SK-N-SH (cell line): ENCODE measurements at regions not wholly inside any gene's neighbourhood (a gene's known extent, or its start where the extent isn't known, plus 50 kb on each side); places are given as distances from the start of the nearest gene placed in this dataset.

ENCODE experiments used
- CTCF ChIA-PET: fragments of 300-600, 350-600 bp; formaldehyde crosslinking; extraction: SDS; loops from one replicate; lab custom pipeline; 2021; lab: Yijun Ruan, JAX
- POLR2A ChIA-PET: fragments of 350-600 bp; sonication (Branson Sonifier 250); formaldehyde crosslinking; extraction: SDS; loops from one replicate; lab custom pipeline; 2020; ENCODE audit warnings: antibody characterized with exemption, inconsistent platforms; lab: Yijun Ruan, JAX
- DNase-seq: peaks from one replicate; pipeline ENCODE4 v3.0.0; 2012
- H2AFZ ChIP-seq: fragments of 200-600 bp; sonication (generic); 2 replicates; pipeline ENCODE4 v1.8.1; 2016; ENCODE audit warnings: antibody characterized with exemption, mild to moderate bottlenecking, low read depth
- H3F3A ChIP-seq: fragments of 200-600 bp; sonication (generic); replicated peaks from 2 replicates; pipeline ENCODE3; 2016; ENCODE audit warnings: antibody characterized with exemption, mild to moderate bottlenecking; ENCODE audit not compliant: insufficient read depth
- H3K27ac ChIP-seq, 2 experiments: fragments of 200-500 bp in 1 of 2; fragments of 200-600 bp in 1 of 2; sonication (Bioruptor generic) in 1 of 2; sonication (generic), shearing (Covaris generic) in 1 of 2; 2 replicates each; pipeline versions ENCODE4 v1.5.1 to v1.6.1; 2014 to 2016; ENCODE audit warnings: low read depth in 2 of 2, inconsistent platforms in 1 of 2, low read length in 1 of 2, mild to moderate bottlenecking in 1 of 2, mixed read lengths in 1 of 2
- H3K27me3 ChIP-seq: fragments of 200-600 bp; sonication (generic), shearing (Covaris generic); 2 replicates; pipeline ENCODE4 v1.6.1; 2016; ENCODE audit warnings: mixed run types; ENCODE audit not compliant: insufficient read depth
- H3K36me3 ChIP-seq, 2 experiments: fragments of 200-500 bp in 1 of 2; fragments of 200-600 bp in 1 of 2; sonication (Bioruptor generic) in 1 of 2; sonication (generic) in 1 of 2; replicated peaks in 1 of 2; 2 replicates each; pipeline versions ENCODE3 to v1.5.1; 2014 to 2016; ENCODE audit warnings: low read length in 1 of 2, mild to moderate bottlenecking in 1 of 2; ENCODE audit not compliant: insufficient read depth in 2 of 2, control insufficient read depth in 1 of 2
- H3K4me1 ChIP-seq, 2 experiments: fragments of 200-500 bp in 1 of 2; fragments of 200-600 bp in 1 of 2; sonication (Bioruptor generic) in 1 of 2; sonication (generic), shearing (Covaris generic) in 1 of 2; 2 replicates each; pipeline versions ENCODE4 v1.5.1 to v1.6.1; 2014 to 2016; ENCODE audit warnings: low read depth in 1 of 2, low read length in 1 of 2, mixed run types in 1 of 2; ENCODE audit not compliant: insufficient read depth in 2 of 2, control insufficient read depth in 1 of 2
- H3K4me2 ChIP-seq: fragments of 200-600 bp; sonication (generic), shearing (Covaris generic); 2 replicates; pipeline ENCODE4 v1.6.1; 2017; ENCODE audit warnings: mixed run types
- H3K4me3 ChIP-seq, 2 experiments: fragments of 200-500 bp in 1 of 2; fragments of 200-600 bp in 1 of 2; sonication (Bioruptor generic) in 1 of 2; sonication (generic), shearing (Covaris generic) in 1 of 2; 2 replicates each; pipeline versions ENCODE4 v1.5.1 to v1.8.1; 2014 to 2016; ENCODE audit warnings: low read depth in 2 of 2, inconsistent platforms in 1 of 2, low read length in 1 of 2, mild to moderate bottlenecking in 1 of 2, mixed read lengths in 1 of 2, moderate library complexity in 1 of 2
- H3K79me2 ChIP-seq: fragments of 200-600 bp; sonication (generic); 2 replicates; pipeline ENCODE4 v1.8.1; 2017; ENCODE audit warnings: mild to moderate bottlenecking; ENCODE audit not compliant: insufficient read depth
- H3K9ac ChIP-seq: fragments of 200-600 bp; sonication (generic); 2 replicates; pipeline ENCODE4 v1.6.1; 2017; ENCODE audit warnings: mixed run types
- H3K9me2 ChIP-seq: fragments of 200-600 bp; sonication (generic); 2 replicates; pipeline ENCODE4 v1.6.1; 2017; ENCODE audit warnings: mixed run types
- H3K9me3 ChIP-seq: fragments of 200-600 bp; sonication (generic); 2 replicates; pipeline ENCODE4 v1.6.1; 2017; ENCODE audit warnings: mixed run types, mild to moderate bottlenecking, moderate library complexity
- H4K20me1 ChIP-seq: fragments of 200-600 bp; sonication (generic); 2 replicates; pipeline ENCODE4 v1.6.1; 2017; ENCODE audit warnings: mild to moderate bottlenecking, mixed run types; ENCODE audit not compliant: insufficient read depth
- EP300 ChIP-seq, 2 experiments: IDR thresholded peaks; 2 replicates each; pipeline versions ENCODE4 v1.4.0 to v1.6.1; 2012; ENCODE audit warnings: borderline replicate concordance in 1 of 2, low read depth in 1 of 2, low read length in 1 of 2
- FOSL2 ChIP-seq: IDR thresholded peaks from 2 replicates; pipeline ENCODE4 v1.4.0; 2012; ENCODE audit warnings: low read depth, mild to moderate bottlenecking, moderate library complexity, borderline replicate concordance
- GABPA ChIP-seq: IDR thresholded peaks from 2 replicates; pipeline ENCODE4 v1.4.0; 2012; ENCODE audit warnings: low read depth, mild to moderate bottlenecking
- GATA2 ChIP-seq: sonication (generic); formaldehyde crosslinking; IDR thresholded peaks from 2 replicates; pipeline ENCODE4 v1.5.0; 2020; ENCODE audit warnings: mild to moderate bottlenecking, missing genetic modification reagents
- JUND ChIP-seq: IDR thresholded peaks from 2 replicates; pipeline ENCODE4 v1.4.0; 2012
- NRF1 ChIP-seq: IDR thresholded peaks from 2 replicates; pipeline ENCODE4 v1.6.1; 2012; ENCODE audit warnings: low read depth, mild to moderate bottlenecking, low read length
- RAD21 ChIP-seq: IDR thresholded peaks from 2 replicates; pipeline ENCODE4 v1.6.1; 2012; ENCODE audit warnings: mild to moderate bottlenecking, low read length
- RCOR1 ChIP-seq: fragments of 150-350 bp; IDR thresholded peaks from 2 replicates; pipeline ENCODE4 v1.6.1; 2017; ENCODE audit warnings: antibody characterized with exemption, low read length
- RXRA ChIP-seq: IDR thresholded peaks from 2 replicates; pipeline ENCODE4 v1.4.0; 2012; ENCODE audit warnings: low read depth, mild to moderate bottlenecking, borderline replicate concordance
- SIN3A ChIP-seq: IDR thresholded peaks from 2 replicates; pipeline ENCODE4 v1.6.1; 2012; ENCODE audit warnings: low read depth, mild to moderate bottlenecking, low read length, moderate library complexity, borderline replicate concordance
- SMC3 ChIP-seq: IDR thresholded peaks from 2 replicates; pipeline ENCODE4 v1.6.1; 2012; ENCODE audit warnings: low read depth, low read length, improper control_type of control experiment
- TAF1 ChIP-seq: IDR thresholded peaks from 2 replicates; pipeline ENCODE4 v1.6.1; 2012; ENCODE audit warnings: low read depth, mild to moderate bottlenecking, low read length, moderate library complexity, borderline replicate concordance
- TCF12 ChIP-seq: IDR thresholded peaks from 2 replicates; pipeline ENCODE4 v1.4.0; 2012
- WGBS: methylation state at CpG from one replicate; pipeline ENCODE4 v1.1.6; 2017; ENCODE audit warnings: low lambda C conversion rate; 5-methylcytosine and 5-hydroxymethylcytosine counted together
- TF ChIP-seq, protein P1 (sequence below): IDR thresholded peaks from 2 replicates; pipeline ENCODE4 v1.4.0; 2012; ENCODE audit warnings: low read depth, borderline replicate concordance
- TF ChIP-seq, protein P2 (sequence below): IDR thresholded peaks from 2 replicates; pipeline ENCODE4 v1.4.0; 2012; ENCODE audit warnings: low read depth
- TF ChIP-seq, protein P3 (sequence below): fragments of 200-600 bp; sonication (generic); IDR thresholded peaks from 2 replicates; pipeline ENCODE4 v1.6.1; 2017; ENCODE audit warnings: antibody characterized with exemption, mild to moderate bottlenecking, moderate library complexity
- TF ChIP-seq, protein P4 (sequence below): IDR thresholded peaks from 2 replicates; pipeline ENCODE4 v1.4.0; 2012; ENCODE audit warnings: low read depth, borderline replicate concordance
- TF ChIP-seq, protein P5 (sequence below): fragments of 150-350 bp; IDR thresholded peaks from 2 replicates; pipeline ENCODE4 v1.6.1; 2017; ENCODE audit warnings: antibody characterized with exemption, low read length, low read depth, borderline replicate concordance

DNA sequence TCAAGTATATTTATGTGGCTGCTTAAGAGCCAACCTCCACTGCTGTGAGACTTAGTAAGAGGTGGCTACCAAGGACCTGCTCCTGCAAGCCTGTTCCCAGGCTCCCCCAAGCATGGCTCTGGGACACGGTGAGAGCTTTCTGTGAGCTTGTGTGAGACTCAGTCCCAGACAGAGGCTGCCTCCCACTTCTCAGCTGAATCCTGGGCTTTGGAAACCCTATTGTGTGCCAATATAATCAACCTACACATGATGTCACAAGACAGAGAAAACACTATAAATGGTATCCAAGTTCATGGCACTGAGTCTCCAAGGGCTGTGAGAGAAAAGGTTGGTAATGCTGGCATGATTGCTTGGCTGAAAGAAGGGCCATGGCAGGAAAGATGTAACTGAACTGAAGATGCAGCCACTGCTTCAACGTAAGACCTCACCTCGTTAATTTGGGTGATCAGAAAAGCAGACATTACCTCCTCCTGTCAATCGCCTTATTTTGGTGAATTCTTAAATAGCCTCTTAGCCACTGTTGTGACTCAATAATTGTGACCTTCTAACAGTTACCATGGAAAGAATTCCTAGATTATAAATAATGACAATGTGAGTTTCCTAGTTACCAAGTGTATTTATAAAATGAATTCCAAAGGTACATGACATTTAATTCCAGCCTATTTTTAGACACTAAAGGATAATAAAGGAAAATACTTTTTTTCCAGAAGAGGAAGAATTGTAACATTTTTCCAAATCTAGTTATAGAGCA, 332.0 kb downstream of the IRS2 start:
- Histone ChIP-seq H3K36me3 (no peaks in the 10 kb centered on the region), H3F3A (no peaks in the 10 kb centered on the region), H3K27ac (peak overlapping the region in 1 of 2 experiments; percentile 61; a peak in 2 of 4 replicates), H3K4me2 (no peak overlapping the region), H3K9me2 (no peaks in the 10 kb centered on the region), H3K27me3 (no peaks in the 10 kb centered on the region), H3K9ac (peak overlapping the region; percentile 19; the same call in 1 of the 2 replicates), H4K20me1 (no peaks in the 10 kb centered on the region), H3K4me3 (no peak overlapping the region), H3K4me1 (peaks cover 0 to 2% of the 10 kb centered on the region in 2 experiments; a peak in 1 of 4 replicates), H3K79me2 (no peaks in the 10 kb centered on the region), H3K9me3 (no peaks in the 10 kb centered on the region), H2AFZ (no peak overlapping the region)
- ChIA-PET CTCF (interaction anchor here (0.8 kb wide), 1 partner anchor 17 kb away, joined by 3 read pairs; no protein-coding TSS in a partner anchor), POLR2A (no interaction called here)
- WGBS, result 86% methylated on average over 4 of the region's 4 CpGs
- DNase-seq, result no peak
- TF ChIP-seq NRF1, result no peak

DNA sequence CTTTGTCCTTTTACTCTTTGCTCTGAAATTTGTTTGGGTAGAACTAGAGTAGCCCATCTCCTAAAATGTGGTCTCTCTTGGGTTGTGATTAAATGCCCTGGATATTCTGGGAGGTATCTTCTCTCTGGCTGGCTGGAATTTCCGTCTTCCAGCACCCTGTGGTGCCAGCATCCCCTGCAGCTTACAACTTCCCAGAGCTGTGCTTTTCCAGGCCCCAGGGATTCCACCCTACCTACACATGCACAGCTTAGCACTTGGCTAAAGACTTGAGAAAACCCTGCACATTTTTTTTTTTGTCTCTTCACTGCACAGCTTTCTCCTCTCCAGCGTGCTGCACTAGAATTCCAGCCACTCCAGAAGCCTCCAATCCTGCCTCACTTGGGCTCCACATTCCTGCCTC, 334.7 kb downstream of the IRS2 start:
- Histone ChIP-seq H3K79me2 (no peaks in the 10 kb centered on the region), H4K20me1 (no peaks in the 10 kb centered on the region), H3K9ac (no peak overlapping the region), H3K27me3 (no peaks in the 10 kb centered on the region), H3K27ac (no peak overlapping the region), H3F3A (no peaks in the 10 kb centered on the region), H3K36me3 (no peaks in the 10 kb centered on the region), H3K9me3 (no peaks in the 10 kb centered on the region), H3K9me2 (no peaks in the 10 kb centered on the region), H2AFZ (no peak overlapping the region), H3K4me3 (no peak overlapping the region), H3K4me1 (peaks cover 0 to 2% of the 10 kb centered on the region in 2 experiments; a peak in 1 of 4 replicates), H3K4me2 (no peak overlapping the region)
- POLR2A ChIA-PET, result no interaction called here
- CTCF ChIA-PET, result interaction anchor here (0.6 kb wide), 1 partner anchor 17 kb away, joined by 3 read pairs; no protein-coding TSS in a partner anchor
- DNase-seq, result peak; percentile 6
- WGBS, result 87% methylated on average over 2 of the region's 2 CpGs
- TF ChIP-seq GABPA (no peak), TCF12 (no peak), JUND (no peak), TAF1 (no peak), GATA2 (no peak), RCOR1 (no peak), RXRA (no peak), SIN3A (no peak), SMC3 (peak; percentile 20; the same call in 1 of the 2 replicates), EP300 (IDR thresholded peaks at IDR 0.05; ENCODE audit: borderline replicate concordance in 1 of 2, low read depth in 1 of 2, low read length in 1 of 2) (no peak), FOSL2 (no peak), RAD21 (peak; percentile 42)
- TF ChIP-seq, protein P1, sequence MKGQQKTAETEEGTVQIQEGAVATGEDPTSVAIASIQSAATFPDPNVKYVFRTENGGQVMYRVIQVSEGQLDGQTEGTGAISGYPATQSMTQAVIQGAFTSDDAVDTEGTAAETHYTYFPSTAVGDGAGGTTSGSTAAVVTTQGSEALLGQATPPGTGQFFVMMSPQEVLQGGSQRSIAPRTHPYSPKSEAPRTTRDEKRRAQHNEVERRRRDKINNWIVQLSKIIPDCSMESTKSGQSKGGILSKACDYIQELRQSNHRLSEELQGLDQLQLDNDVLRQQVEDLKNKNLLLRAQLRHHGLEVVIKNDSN, result no peak
- TF ChIP-seq, protein P2, sequence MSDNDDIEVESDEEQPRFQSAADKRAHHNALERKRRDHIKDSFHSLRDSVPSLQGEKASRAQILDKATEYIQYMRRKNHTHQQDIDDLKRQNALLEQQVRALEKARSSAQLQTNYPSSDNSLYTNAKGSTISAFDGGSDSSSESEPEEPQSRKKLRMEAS, result no peak
- TF ChIP-seq, protein P3, sequence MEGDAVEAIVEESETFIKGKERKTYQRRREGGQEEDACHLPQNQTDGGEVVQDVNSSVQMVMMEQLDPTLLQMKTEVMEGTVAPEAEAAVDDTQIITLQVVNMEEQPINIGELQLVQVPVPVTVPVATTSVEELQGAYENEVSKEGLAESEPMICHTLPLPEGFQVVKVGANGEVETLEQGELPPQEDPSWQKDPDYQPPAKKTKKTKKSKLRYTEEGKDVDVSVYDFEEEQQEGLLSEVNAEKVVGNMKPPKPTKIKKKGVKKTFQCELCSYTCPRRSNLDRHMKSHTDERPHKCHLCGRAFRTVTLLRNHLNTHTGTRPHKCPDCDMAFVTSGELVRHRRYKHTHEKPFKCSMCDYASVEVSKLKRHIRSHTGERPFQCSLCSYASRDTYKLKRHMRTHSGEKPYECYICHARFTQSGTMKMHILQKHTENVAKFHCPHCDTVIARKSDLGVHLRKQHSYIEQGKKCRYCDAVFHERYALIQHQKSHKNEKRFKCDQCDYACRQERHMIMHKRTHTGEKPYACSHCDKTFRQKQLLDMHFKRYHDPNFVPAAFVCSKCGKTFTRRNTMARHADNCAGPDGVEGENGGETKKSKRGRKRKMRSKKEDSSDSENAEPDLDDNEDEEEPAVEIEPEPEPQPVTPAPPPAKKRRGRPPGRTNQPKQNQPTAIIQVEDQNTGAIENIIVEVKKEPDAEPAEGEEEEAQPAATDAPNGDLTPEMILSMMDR, result no peak
- TF ChIP-seq, protein P4, sequence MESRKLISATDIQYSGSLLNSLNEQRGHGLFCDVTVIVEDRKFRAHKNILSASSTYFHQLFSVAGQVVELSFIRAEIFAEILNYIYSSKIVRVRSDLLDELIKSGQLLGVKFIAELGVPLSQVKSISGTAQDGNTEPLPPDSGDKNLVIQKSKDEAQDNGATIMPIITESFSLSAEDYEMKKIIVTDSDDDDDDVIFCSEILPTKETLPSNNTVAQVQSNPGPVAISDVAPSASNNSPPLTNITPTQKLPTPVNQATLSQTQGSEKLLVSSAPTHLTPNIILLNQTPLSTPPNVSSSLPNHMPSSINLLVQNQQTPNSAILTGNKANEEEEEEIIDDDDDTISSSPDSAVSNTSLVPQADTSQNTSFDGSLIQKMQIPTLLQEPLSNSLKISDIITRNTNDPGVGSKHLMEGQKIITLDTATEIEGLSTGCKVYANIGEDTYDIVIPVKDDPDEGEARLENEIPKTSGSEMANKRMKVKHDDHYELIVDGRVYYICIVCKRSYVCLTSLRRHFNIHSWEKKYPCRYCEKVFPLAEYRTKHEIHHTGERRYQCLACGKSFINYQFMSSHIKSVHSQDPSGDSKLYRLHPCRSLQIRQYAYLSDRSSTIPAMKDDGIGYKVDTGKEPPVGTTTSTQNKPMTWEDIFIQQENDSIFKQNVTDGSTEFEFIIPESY, result no peak
- TF ChIP-seq, protein P5, sequence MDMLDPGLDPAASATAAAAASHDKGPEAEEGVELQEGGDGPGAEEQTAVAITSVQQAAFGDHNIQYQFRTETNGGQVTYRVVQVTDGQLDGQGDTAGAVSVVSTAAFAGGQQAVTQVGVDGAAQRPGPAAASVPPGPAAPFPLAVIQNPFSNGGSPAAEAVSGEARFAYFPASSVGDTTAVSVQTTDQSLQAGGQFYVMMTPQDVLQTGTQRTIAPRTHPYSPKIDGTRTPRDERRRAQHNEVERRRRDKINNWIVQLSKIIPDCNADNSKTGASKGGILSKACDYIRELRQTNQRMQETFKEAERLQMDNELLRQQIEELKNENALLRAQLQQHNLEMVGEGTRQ, result no peak
